ENCODE measurements at regions not wholly inside any gene's neighbourhood (a gene's known extent, or its start where the extent isn't known, plus 50 kb on each side); places are given as distances from the start of the nearest gene placed in this dataset.

GRCh38 chr11:30717009-30717408, 130.9 kb upstream of the MPPED2 start (continued):
- TF ChIP-seq RELA (IDR thresholded peaks at IDR 0.05; ENCODE audit: borderline replicate concordance, partially characterized antibody): no peak
- TF ChIP-seq, protein P1, sequence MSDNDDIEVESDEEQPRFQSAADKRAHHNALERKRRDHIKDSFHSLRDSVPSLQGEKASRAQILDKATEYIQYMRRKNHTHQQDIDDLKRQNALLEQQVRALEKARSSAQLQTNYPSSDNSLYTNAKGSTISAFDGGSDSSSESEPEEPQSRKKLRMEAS (IDR thresholded peaks at IDR 0.05; ENCODE audit: low read depth, low read length): no peak

DNA sequence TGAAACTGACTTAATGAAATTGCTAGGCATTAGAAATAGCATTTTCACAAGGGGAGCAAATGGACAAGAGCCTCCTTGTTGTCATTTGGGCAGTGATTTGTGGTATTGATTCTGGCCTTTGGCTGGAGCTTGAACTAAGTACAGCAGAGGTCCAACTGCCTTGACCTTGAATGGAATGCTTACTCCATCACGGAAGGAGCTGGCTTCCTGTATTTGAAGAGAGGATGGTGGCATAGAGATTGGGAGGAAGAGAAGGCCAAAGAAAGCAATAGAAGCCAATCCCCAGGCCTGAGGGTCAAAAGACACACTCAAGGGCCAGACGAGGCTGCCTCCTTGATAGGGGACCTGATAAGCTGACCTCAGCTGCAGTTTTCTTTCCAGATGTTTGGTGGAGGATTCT, 126.6 kb upstream of the MPPED2 start:
- Histone ChIP-seq H3K27me3 (replicated peaks in 1 of 2; ENCODE audit: control insufficient read depth in 2 of 2, insufficient read depth in 2 of 2, low read length in 1 of 2) (no peaks in the 10 kb centered on the region), H3K4me2 (ENCODE audit: control insufficient read depth, insufficient read depth) (no peak overlapping the region), H4K20me1 (ENCODE audit: control insufficient read depth, insufficient read depth) (no peaks in the 10 kb centered on the region), H3K4me3 (no peak overlapping the region), H3K27ac (ENCODE audit: control insufficient read depth, insufficient read depth) (no peak overlapping the region), H3K79me2 (ENCODE audit: control insufficient read depth, insufficient read depth, low read length) (no peaks in the 10 kb centered on the region), H3K9me3 (replicated peaks; ENCODE audit: control insufficient read depth, insufficient read depth, low read length) (no peaks in the 10 kb centered on the region), H2AFZ (ENCODE audit: control insufficient read depth, low read depth, low read length) (no peak overlapping the region), H3K4me1 (ENCODE audit: control insufficient read depth, insufficient read depth, low read length) (no peaks in the 10 kb centered on the region), H3K36me3 (ENCODE audit: control insufficient read depth in 2 of 2, insufficient read depth in 2 of 2, low read length in 1 of 2) (no peaks in the 10 kb centered on the region), H3K9ac (ENCODE audit: control insufficient read depth, insufficient read depth, low read length) (no peak overlapping the region)
- intact Hi-C loops (cut with micrococcal nuclease; ENCODE audit: unreplicated experiment): no loop called here
- RAD21 ChIA-PET (ENCODE audit: unreplicated experiment): no interaction called here
- FAIRE-seq (no peak), ATAC-seq (no peak), DNase-seq (ENCODE audit: low read depth, low spot score) (no peak)
- POLR2A ChIA-PET: no interaction called here
- WGBS (ENCODE audit: insufficient coverage, insufficient replicate concordance, low lambda C conversion rate, missing lambda C conversion rate): 0% methylated on average over 2 of the region's 2 CpGs
- SMC1A ChIA-PET (ENCODE audit: uncharacterized antibody, unreplicated experiment): no interaction called here
- TF ChIP-seq EGR1 (IDR thresholded peaks at IDR 0.05; ENCODE audit: borderline replicate concordance in 1 of 2, low read depth in 2 of 2, low read length in 2 of 2) (no peak), NBN (IDR thresholded peaks at IDR 0.05) (no peak), FOXK2 (IDR thresholded peaks at IDR 0.05) (no peak), IRF4 (IDR thresholded peaks at IDR 0.05; ENCODE audit: low read depth, low read length) (no peak), CTCF (IDR thresholded peaks at IDR 0.05 in 2 of 3, conservative IDR thresholded peaks at IDR 0.05 in 1 of 3; ENCODE audit: control insufficient read depth in 2 of 3, extremely low read depth in 1 of 3, insufficient read depth in 1 of 3, low read depth in 3 of 3, low read length in 3 of 3) (no peak), MTA3 (IDR thresholded peaks at IDR 0.05; ENCODE audit: borderline replicate concordance, low read length) (no peak), BCL11A (IDR thresholded peaks at IDR 0.05; ENCODE audit: low read depth, low read length) (no peak), SMARCA5 (IDR thresholded peaks at IDR 0.05) (no peak), TCF12 (IDR thresholded peaks at IDR 0.05; ENCODE audit: low read depth, low read length) (no peak), RAD51 (IDR thresholded peaks at IDR 0.05) (no peak)
- TF ChIP-seq, protein P1 (IDR thresholded peaks at IDR 0.05; ENCODE audit: low read depth, low read length): no peak
- TF ChIP-seq, protein P2, sequence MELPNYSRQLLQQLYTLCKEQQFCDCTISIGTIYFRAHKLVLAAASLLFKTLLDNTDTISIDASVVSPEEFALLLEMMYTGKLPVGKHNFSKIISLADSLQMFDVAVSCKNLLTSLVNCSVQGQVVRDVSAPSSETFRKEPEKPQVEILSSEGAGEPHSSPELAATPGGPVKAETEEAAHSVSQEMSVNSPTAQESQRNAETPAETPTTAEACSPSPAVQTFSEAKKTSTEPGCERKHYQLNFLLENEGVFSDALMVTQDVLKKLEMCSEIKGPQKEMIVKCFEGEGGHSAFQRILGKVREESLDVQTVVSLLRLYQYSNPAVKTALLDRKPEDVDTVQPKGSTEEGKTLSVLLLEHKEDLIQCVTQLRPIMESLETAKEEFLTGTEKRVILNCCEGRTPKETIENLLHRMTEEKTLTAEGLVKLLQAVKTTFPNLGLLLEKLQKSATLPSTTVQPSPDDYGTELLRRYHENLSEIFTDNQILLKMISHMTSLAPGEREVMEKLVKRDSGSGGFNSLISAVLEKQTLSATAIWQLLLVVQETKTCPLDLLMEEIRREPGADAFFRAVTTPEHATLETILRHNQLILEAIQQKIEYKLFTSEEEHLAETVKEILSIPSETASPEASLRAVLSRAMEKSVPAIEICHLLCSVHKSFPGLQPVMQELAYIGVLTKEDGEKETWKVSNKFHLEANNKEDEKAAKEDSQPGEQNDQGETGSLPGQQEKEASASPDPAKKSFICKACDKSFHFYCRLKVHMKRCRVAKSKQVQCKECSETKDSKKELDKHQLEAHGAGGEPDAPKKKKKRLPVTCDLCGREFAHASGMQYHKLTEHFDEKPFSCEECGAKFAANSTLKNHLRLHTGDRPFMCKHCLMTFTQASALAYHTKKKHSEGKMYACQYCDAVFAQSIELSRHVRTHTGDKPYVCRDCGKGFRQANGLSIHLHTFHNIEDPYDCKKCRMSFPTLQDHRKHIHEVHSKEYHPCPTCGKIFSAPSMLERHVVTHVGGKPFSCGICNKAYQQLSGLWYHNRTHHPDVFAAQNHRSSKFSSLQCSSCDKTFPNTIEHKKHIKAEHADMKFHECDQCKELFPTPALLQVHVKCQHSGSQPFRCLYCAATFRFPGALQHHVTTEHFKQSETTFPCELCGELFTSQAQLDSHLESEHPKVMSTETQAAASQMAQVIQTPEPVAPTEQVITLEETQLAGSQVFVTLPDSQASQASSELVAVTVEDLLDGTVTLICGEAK (IDR thresholded peaks at IDR 0.05; ENCODE audit: borderline replicate concordance): no peak
- TF ChIP-seq, protein P3, sequence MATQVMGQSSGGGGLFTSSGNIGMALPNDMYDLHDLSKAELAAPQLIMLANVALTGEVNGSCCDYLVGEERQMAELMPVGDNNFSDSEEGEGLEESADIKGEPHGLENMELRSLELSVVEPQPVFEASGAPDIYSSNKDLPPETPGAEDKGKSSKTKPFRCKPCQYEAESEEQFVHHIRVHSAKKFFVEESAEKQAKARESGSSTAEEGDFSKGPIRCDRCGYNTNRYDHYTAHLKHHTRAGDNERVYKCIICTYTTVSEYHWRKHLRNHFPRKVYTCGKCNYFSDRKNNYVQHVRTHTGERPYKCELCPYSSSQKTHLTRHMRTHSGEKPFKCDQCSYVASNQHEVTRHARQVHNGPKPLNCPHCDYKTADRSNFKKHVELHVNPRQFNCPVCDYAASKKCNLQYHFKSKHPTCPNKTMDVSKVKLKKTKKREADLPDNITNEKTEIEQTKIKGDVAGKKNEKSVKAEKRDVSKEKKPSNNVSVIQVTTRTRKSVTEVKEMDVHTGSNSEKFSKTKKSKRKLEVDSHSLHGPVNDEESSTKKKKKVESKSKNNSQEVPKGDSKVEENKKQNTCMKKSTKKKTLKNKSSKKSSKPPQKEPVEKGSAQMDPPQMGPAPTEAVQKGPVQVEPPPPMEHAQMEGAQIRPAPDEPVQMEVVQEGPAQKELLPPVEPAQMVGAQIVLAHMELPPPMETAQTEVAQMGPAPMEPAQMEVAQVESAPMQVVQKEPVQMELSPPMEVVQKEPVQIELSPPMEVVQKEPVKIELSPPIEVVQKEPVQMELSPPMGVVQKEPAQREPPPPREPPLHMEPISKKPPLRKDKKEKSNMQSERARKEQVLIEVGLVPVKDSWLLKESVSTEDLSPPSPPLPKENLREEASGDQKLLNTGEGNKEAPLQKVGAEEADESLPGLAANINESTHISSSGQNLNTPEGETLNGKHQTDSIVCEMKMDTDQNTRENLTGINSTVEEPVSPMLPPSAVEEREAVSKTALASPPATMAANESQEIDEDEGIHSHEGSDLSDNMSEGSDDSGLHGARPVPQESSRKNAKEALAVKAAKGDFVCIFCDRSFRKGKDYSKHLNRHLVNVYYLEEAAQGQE (IDR thresholded peaks at IDR 0.05; ENCODE audit: low read depth, low read length): no peak
- no TSS peak for BruUV-seq (replicated peaks)
- in situ Hi-C loops (cut with MboI): no loop called here
- CTCF ChIA-PET: no interaction called here

All from GM12878 (cell line).